ENCODE measurements at regions not wholly inside any gene's neighbourhood (a gene's known extent, or its start where the extent isn't known, plus 50 kb on each side); places are given as distances from the start of the nearest gene placed in this dataset.

DNA sequence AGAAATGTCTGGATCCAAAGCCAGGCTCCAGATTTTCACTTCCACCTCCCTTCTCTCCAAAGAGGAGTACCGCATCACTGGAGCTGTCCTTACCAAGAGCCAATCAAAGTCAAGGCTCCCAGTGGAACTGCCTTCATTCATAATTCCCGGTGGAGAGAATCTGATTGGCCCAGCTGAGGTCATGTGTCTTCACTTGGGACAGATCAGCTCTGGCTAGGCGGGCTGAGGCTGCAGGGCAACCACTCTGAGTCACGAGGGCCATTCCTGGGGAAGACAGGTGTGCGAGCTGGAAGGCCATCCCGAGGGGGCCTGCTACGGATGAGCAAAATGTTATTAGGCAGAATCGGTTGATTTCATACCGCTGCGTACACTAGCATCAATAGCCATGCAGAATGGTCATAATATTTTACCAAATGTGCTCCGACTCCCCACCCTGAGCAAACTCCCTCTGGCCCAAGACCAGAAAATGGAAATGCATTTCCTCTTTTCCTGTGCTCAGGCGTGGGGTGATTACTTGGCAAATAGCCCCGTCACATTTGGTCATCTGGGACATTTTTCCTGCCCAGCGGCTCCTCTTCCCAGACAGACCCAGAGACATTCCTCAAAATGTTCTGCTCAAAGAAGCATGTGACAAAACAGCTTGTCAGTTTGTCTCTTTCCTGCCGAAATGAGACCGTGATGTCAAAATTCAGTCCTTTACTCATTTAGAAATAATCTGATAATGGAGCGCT, 111.1 kb downstream of the AIPL1 start:
- DNase-seq, result no peak

DNA sequence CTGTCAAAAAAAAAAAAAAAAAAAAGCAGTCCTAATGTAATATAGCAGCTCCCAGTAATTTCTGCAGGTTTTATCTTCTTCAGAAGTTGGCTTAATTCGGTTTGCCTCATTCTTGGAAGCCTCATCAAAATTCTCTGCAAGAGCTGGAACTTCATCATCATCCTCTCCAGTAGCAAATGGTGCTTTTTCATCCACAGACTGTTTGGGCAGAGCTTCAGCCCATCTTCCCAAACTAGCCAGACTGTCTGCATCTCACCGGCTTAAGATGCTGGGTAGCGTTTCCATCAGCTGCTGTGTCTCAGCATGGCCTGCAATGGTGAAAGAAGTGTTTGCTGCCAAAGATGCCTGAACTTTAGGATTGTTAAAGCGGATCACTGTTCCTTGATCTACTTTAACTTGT, 112.6 kb downstream of the AIPL1 start:
- DNase-seq, result no peak

DNA sequence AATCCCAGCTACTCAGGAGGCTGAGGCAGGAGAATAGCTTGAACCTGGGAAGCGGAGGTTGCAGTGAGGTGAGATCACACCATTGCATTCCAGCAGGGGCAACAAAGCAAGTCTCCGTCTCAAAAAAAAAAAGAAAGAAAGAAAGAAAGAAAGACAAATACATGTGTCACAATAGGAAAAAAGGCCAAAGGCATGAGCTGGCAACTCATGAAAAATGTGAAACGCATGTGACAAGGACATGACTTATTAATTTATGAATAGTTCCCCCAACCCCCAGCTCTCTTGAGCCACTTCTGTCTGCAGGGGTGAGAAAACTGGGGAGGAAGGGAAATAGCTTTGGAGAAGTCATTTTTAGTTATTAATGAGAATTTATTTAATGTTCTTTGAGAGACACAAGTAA, 120.6 kb downstream of the AIPL1 start:
- DNase-seq, result no peak

DNA sequence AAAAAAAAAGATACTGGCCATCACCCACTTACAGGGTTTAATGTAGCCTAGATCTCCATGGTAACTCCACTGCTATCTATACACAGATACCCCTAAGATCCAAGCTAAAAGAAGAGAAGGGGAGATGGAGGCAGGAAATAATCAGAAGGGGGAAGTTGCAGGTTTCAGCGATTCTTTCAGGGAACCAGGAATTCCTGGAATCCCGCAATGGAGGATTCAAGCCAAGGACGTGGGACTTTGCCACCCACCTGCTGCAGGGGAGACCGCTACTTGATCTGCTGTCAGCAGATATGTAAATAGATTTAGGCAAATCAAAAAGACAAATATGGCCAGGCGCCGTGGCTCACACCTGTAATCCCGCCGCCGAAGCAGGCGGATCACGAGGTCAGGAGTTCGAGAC, 121.1 kb downstream of the AIPL1 start:
- no peak for DNase-seq

DNA sequence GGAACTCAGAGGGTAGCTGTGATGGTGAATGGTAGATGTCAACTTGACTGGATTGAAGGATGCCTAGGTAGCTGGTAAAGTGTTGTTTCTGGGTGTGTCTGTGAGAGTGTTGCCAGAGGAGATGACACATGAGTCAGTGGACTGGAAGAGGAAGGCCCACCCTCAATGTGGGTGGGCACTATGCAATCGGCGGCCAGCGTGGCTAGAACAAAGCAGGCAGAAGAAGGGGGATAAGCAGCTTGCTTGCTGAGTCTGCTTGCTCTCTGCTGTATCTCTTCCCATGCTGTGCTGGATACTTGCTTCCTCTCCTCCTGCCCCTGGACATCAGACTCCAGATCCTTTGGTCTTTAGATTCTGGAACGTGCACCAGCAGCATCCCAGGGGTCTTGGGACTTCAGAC, 128.1 kb downstream of the AIPL1 start:
- no peak for DNase-seq

DNA sequence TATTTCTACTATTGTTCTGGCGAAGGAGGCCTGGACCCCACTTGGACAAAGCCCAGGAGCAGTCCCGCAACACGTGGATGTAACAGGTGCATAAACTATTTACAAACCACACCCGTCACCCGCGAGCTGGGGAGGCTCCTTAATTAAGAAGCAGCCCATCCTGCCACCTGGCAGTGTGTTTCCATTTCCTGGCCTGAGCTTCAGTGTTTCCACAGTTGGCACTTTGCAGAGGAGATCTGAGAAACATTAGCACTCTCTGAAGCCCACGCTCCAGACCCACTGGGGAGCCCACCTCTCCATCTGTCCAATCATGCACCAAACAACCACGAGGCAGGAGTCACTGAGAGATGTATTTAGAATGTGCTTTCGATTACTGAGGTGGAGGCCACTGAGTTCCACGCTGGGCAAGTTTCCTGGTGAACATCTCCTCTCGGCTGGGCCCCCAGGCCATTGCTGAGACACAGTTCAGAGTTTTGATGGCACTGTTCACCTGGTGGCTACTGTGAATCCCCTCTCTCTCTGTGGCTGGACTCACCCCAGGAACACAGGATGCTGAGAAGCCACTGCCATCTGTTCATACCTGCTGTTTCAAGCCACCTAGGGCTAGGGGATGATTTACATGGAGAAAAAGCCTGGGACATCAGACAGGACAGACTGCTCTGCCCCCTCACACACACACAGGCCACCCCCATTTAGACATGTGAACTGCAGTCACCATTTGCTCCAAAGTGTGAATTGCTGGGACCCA, 129.1 kb downstream of the AIPL1 start:
- DNase-seq, result no peak

DNA sequence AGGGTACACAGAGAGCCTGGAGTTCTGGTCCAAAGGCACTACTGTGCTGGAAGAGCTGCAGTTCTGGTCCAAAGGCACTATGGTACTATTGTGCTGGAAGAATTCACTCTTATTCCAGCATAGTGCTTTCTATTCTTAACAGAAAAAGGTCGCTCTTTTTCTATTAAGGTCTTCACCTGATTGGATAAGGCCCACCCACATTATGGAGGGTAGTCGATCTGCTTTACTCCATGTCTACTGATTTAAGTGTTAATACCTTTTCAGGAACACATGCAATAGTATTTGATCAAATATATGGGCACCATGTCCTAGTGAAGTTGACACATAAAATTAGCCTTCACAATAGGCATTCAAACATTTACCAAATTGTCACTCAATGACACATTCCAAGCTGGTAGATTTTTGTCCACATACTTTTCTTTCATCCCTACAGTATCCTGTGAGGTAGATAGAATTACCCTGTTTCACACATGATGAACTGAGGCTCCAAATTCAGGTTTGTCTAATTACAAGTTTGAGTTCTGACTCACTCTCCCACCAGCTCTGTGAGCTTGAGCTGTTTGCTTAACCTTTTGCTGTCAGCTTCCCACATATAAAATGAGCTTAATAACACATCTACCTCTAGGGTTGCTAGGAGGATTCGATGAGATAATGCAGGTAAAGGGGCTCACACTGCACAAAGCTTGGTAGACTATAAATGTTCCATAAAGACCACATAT, 129.9 kb downstream of the AIPL1 start:
- DNase-seq, result no peak

DNA sequence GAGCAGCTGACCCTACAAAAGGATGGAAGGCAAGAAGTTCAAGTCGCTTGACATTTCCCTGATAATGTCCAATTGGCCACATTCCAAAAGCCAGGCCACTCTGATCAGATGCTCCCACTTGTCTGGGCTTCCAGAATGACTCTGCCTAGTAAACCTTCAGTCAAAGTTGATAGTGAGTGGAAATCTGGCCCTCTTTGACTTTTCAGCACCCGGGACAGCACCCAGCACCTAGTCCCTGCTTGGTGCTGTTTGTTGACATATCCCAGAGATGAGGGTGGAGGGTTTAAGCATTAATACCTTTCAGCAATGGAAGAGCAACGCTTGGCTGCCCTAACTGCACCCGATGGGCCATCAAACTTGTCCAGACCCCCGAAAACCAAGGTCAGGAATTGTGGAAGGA, 131.3 kb downstream of the AIPL1 start:
- peak; percentile 15 for DNase-seq

DNA sequence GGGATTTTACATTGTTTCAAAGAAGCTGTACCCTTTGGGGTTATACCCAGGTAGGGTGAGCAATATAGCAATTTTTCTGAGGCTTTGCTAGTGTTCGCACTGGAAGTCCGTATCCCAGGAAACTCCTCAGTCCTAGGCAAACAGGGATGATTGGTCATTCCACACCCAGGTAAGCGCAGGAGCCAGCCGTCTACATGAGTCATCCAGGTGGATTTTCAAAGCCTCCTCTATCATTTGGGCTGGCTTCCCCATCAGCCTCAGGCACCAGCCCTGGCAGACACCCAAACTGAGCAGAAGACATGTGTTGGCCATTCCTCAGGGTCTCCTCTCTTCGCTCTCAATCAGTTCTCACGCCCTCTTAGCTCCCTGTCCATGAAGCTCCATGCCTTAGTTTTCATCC, 135.6 kb downstream of the AIPL1 start:
- DNase-seq, result no peak

DNA sequence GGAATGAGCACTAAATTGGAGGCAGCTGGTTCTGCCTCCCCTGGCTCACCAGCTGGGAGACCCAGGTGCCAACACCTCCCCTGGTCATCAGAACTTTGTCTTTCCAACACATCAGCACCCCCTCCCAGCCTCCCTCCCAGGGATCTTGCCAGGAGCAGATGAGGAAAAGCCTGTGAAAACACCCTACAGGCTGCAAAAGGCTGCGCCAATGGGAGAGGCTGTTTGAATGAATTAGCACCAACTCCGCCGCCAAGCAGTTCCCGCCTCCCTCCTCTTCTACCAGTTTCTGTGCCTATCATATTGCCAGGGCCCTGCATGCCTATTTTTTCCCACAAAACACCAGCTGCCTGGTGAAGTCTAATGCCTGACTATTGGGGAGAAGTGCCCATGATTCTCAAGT, 137.0 kb downstream of the AIPL1 start:
- DNase-seq, result no peak

DNA sequence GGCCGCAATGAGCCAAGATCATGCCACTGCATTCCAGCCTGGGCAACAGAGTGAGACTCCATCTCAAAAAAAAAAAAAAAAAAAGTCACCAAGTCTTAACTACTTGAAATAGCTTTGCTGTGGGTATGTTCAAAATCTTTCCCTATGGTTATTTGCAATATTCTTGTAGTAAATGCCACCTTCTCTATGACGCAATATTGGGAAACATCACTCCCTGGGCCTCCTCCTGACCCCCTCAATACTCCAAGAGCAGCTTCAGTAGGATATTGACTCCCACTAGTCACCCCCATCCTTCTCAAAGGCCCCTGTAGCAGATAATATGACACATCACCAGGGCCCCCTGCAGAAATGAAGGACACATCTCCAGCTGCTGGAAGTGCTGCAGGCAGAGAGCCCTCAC, 137.8 kb downstream of the AIPL1 start:
- DNase-seq, result no peak

DNA sequence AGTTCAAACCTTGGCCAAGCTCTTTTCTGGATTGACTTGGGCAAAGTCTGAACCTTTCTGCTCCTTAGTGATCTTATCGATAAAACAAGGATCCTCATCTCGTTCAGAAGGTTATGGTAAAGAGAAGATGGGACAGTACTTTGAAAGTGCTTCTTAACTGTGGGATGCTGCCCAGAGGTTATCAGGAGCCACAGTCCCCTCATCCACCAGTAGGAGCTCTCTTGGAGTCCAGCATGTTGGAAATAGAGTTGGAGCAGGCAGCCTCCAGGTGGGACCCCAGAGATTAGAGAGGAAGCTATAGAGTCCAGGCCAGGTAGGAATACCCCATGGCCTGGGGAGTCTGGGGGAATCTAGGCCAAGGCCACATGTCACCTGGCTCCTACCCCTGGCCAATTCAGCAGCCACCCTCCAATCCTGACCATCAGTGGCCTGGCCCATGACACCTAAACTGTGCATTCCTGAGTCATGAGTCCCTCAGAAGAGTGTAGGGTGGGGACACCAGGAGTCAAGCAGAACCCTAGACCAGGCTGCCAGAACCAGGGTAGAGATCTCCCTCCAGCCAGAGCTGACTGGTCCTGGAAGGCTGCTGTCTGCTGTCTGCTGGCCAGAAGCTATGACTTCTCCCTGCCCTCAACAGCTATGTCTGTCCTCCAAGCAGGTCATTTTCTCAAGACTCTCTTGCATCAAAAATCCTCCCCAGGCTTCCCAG, 144.3 kb downstream of the AIPL1 start:
- no peak for DNase-seq

DNA sequence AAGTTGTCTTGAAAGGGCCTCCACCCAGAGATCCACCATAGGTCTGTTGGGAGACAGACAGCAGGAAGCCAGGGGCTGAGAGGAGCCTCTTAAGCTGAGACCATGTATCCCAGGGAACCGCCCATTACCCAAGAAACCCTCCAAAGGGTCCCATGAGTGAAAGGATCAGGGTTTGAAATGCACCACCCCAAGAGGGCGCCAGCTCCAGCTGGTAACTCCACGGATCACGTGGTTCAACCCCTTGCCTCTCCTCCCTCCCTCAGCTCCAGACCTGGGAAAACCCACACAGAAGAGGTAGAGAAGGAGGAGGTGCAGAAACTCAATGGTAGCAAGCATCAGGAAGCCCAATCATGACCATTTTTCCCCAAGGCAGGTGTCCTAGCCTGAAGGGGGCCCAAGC, 148.7 kb downstream of the AIPL1 start:
- no peak for DNase-seq

DNA sequence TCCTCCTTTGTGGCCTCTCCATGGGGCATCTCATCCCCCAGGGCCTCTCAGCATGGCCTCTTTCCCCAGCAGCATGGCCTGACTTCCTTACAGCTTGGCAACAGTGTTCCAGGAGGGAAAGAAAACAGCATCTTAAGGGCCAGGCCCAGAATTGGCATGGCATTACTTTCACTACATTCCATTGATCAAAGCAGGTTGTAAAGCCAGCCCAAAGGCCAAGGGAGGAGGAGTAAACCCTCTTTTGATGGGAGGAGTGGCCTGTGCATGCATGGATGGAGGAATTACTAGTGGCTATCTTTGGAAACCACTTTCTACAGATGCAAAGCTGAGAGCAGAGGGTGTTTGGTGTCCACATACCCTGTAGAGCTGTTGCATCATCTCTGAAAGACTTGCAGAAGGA, 149.4 kb downstream of the AIPL1 start:
- DNase-seq, result no peak

DNA sequence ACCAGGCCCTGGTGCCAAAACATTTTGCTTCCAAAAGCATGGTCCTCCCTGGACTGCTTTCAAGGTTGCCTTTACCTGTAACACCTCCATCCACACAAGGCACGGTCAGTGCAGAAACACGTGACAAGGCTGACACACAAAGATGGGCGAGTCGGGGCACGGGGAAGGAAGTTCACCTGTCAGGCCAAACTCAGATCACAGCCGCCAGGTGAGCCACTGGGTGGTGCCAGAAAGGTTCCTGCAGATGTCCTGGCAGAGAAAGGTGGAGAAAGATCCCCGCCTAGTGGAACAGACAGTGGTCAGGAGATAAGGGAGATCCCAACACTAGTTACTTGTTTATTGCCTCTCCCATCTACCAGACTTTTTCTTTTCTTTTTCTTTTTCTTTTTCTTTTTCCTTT, 155.3 kb downstream of the AIPL1 start:
- no peak for DNase-seq

DNA sequence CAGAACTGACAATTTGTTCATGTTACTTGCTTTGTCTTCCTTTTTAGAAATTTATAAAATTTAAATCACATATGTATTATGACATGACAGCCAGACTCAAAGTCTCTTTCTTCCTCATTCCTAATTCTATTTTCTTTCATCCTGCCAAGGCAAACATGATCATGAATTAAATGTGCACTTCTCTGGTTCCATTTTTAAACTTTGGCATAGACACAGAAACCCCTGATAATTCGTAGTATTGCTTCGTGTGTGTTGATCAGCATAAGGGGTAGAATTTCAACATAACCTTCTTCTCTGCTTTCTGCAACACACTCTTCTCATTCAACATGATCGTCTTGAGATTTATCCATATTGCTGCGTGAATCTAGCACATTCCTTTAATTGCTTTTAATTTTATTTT, 156.5 kb downstream of the AIPL1 start:
- DNase-seq, result no peak

DNA sequence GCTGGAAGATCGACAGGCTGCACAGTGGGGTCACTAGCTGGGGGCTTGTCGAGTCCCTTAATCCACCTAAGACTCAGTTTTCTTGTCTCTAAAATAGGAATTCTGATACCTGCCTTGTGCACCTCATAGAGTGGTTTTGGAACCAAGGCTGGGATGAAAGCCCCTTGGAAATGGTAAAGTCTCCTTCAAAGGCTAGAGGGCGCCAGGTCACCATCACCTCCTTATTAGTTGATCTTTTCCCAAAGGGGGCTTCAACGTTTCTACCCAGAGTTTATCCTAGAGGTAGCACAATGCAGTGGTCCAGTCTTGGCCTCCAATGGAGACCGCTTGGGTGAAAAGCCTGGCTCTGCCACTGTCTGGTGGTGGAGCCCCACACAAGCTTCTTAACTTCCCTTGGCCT, 158.2 kb downstream of the AIPL1 start:
- no peak for DNase-seq

DNA sequence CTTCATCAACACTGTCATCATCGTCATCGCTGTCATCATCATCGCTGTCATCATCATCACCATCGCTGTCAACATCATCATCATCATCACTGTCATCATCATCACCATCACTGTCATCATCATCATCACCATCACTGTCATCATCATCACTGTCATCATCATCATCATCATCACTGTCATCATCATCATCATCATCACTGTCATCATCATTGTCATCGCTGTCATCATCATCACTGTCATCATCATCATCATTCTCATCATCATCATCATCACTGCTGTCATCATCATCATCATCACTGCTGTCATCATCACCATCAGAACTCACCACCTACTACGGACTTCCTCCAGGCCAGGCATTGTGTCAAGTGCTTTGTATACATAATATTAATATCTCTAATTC, 160.6 kb downstream of the AIPL1 start:
- DNase-seq, result no peak

DNA sequence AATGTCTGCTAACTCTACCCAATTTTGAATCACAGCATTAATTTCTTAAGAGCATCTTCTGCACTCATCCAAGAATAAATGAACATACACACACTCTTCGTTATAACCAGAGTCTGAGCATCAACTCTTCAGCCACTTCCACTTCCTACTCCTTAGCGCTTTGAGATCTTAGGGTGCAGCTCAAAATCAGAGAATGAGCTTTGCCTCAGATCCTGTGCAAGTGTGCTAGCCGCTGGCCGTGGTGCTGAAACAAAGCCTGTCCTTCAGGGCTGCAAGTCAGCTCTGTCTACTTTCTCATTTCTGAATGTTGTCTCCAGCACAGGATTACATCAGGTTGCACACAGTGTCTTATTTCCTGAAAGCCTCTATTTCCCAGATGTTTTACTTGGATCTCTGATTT, 165.4 kb downstream of the AIPL1 start:
- peak; percentile 39 for DNase-seq

DNA sequence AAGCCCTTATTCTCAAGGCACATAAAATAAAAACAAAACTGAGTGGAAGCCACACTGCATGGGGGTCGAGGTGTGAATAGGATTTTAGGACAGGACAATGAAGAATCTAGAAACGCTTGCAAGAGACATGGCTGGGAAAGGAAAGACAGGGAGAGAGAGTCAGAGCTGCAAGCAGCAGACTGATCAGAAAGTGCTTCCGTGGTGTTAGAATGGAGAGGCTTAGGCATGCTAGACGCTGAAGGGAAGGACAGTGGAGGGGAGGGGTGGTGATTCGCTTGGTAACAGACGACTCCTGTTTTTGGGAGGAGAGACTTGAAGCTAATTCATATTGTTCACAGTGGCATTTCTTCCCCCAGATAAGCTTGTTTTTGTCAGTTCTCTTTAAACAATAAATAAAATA, 173.5 kb downstream of the AIPL1 start:
- no peak for DNase-seq

DNA sequence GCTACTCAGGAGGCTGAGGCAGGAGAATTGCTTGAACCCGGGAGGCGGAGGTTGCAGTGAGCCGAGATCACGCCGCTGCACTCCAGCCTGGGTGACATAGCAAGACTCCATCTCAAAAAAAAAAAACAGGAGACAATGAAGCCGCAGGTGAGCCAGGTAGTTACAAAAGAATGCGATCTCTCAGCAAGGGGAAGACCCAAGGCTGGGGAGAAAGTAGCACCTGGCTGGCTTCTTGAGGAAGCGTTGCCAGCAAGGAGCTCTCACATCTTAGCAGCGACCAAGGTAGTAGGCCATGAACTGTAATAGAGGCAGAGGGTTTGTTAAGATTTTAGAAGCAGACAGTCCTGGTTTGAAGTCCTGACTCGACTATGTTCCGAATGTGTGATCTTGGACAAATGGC, 175.0 kb downstream of the AIPL1 start:
- DNase-seq, result no peak

DNA sequence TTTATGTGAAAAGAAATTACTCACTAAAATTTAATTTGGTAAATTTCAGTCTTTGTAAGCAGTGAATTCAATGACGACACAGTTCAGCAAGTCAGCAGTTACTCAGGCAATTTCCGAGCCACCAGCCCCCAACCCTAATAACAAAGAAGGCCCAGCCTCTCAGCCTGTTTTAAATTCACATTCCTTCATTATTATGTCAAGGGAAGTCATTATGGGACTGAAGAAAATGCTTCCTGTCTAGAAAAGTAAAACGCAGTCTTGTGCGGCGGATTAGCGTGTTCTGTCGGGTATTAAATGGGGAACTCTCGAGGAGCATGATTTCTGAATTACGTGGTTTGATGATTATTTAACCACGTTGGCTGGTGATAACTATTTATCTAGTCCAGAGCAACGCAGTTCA, 177.6 kb downstream of the AIPL1 start:
- peak; percentile 82 for DNase-seq

DNA sequence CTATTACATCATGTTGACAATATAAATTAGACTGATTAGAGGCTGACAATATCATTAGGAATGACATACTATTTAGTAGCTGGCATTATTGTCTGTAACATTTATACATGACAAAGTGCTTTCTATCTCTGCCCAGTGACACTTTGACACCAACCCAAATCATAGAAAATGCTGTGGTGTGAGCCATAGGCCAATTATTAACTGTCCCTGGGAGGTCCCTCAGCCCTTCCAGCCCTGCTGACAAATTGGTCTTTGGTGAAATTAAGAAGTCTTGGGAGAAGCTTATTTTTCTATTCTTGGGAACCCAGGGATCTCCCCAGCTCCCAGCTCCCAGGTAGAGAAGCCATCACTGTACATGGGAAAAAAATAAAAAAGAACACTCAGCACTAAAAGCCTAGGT, 179.6 kb downstream of the AIPL1 start:
- DNase-seq, result no peak

DNA sequence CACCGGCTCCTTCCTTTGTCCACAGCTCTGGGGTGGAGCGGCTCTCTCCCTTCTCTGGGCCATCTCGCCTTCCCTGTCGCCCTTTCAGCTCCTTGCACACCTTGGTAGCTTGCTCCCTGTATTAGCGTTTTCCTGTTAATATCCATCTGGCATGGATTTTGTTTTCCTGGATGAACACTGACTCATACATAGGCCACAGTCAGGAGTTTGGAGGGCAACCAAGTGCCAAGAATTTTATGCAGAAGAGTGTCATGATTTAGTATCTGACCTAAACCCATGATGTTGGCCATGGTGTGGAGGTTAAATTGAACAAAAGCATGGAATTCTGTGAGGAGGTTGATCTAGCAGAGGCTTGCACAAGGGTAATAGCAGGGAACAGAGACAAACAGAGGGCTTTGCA, 180.9 kb downstream of the AIPL1 start:
- DNase-seq, result peak; percentile 13

Measured in fibroblast of skin of right quadriceps (primary cell).